ENCODE measurements at regions not wholly inside any gene's neighbourhood (a gene's known extent, or its start where the extent isn't known, plus 50 kb on each side); places are given as distances from the start of the nearest gene placed in this dataset.

DNA sequence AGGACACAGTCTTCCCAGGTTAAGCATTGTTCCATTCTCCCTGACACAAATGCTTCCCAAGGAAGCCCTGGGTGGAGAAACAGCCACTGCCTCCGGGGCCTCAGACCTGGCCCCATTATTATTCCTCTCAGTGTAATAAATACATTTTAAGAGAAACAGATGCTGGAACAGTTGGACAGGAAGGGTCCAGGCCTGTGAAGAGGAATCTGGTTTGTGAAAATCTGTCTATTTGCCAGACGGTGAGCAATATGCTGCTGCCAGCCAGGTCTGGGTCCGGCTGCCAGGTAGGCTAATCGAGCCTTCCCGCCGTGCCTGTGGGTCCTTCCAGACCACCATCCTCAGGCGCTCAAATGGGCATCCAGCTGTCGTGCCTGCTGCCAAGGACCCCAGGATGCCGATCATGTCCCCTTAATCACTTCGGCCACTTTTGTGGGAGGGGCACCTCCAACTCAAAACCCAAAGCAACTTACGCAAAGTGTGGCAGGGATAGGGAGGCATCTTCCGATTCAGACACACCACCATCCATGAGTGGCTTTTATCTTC, 528.4 kb downstream of the MIAT start:
- Histone ChIP-seq H2BK12ac (ENCODE audit: low read depth, low read length) (no peak overlapping the region), H4K91ac (replicated peaks; ENCODE audit: insufficient read length, low read length) (no peak overlapping the region), H3K9ac (replicated peaks in 1 of 4; ENCODE audit: extremely low read depth in 1 of 4, low read depth in 3 of 4, low read length in 3 of 4) (no peak overlapping the region), H3K4ac (replicated peaks; ENCODE audit: insufficient read length, low read depth, low read length) (no peak overlapping the region), H3K4me2 (ENCODE audit: insufficient read depth in 1 of 2, low read depth in 2 of 2, low read length in 2 of 2) (no peak overlapping the region), H3K27ac (ENCODE audit: low read depth, low read length) (no peak overlapping the region), H2AFZ (ENCODE audit: low read length) (no peak overlapping the region), H3K18ac (ENCODE audit: extremely low read depth, low read length) (no peak overlapping the region), H3K4me3 (ENCODE audit: extremely low read depth in 1 of 4, insufficient read depth in 2 of 4, low read depth in 3 of 4, low read length in 4 of 4) (no peak overlapping the region), H3K56ac (replicated peaks; ENCODE audit: insufficient read length, low read depth, low read length) (no peak overlapping the region), H3K23ac (ENCODE audit: insufficient read length) (no peak overlapping the region), H3K23me2 (ENCODE audit: low read depth, low read length) (peaks cover 1% of the 10 kb centered on the region; the same call in 1 of the 2 replicates), H3K4me1 (replicated peaks in 1 of 4; ENCODE audit: control insufficient read depth in 3 of 4, insufficient read depth in 4 of 4, low read length in 3 of 4) (peaks cover 0 to 10% (median 3%) of the 10 kb centered on the region in 4 experiments; a peak in 6 of 7 replicates), H3K9me3 (ENCODE audit: insufficient read depth in 2 of 2, low read depth in 1 of 2, low read length in 1 of 2) (peaks cover 2 to 12% of the 10 kb centered on the region in 2 experiments; a peak in 3 of 4 replicates), H3K36me3 (ENCODE audit: control insufficient read depth in 2 of 4, insufficient read depth in 4 of 4, low read length in 3 of 4) (no peaks in the 10 kb centered on the region), H2BK5ac (ENCODE audit: low read depth, low read length) (no peak overlapping the region), H3K79me2 (ENCODE audit: control insufficient read depth in 1 of 2, insufficient read depth in 2 of 2, low read length in 2 of 2) (no peaks in the 10 kb centered on the region), H2BK20ac (ENCODE audit: low read length) (no peak overlapping the region), H4K5ac (ENCODE audit: insufficient read length, low read depth, low read length) (no peak overlapping the region), H4K8ac (ENCODE audit: extremely low read depth, insufficient read depth, low read length) (no peak overlapping the region; the same call in 1 of the 2 replicates), H4K20me1 (replicated peaks in 1 of 2; ENCODE audit: control insufficient read depth in 1 of 2, insufficient read depth in 2 of 2, low read length in 2 of 2) (no peaks in the 10 kb centered on the region), H2AK5ac (ENCODE audit: low read depth, low read length) (no peak overlapping the region), H2BK15ac (ENCODE audit: low read length) (no peak overlapping the region), H3K14ac (ENCODE audit: insufficient read length) (no peak overlapping the region), H3K27me3 (replicated peaks in 1 of 4; ENCODE audit: control insufficient read depth in 3 of 4, extremely low read depth in 1 of 4, insufficient read depth in 3 of 4, low read length in 3 of 4) (no peaks in the 10 kb centered on the region; a peak in 2 of 7 replicates), H2BK120ac (replicated peaks; ENCODE audit: low read depth, low read length) (no peak overlapping the region), H3K79me1 (ENCODE audit: low read depth, low read length) (no peaks in the 10 kb centered on the region)
- WGBS, 2 experiments (ENCODE audit: extremely low coverage in 1 of 2, insufficient coverage in 1 of 2, insufficient read length in 1 of 2, insufficient replicate concordance in 2 of 2, low coverage in 1 of 2, low lambda C conversion rate in 2 of 2, missing lambda C conversion rate in 1 of 2): 90% methylated on average over 10 of the region's 12 CpGs; no CpG with 5 or more reads in 1 of the 2 experiments
- FAIRE-seq (no peak), DNase-seq (ENCODE audit: low read depth in 1 of 2, low spot score in 2 of 2) (no peak)
- CTCF ChIA-PET (ENCODE audit: partially characterized antibody): interaction anchor here (0.9 to 1.3 kb wide), 2 partner anchors 34 to 43 kb away, joined by 3 to 4 read pairs; no protein-coding TSS in a partner anchor
- POLR2A ChIA-PET (ENCODE audit: partially characterized antibody): no interaction called here
- TF ChIP-seq TAF7 (optimal IDR thresholded peaks at IDR 0.05; ENCODE audit: borderline replicate concordance, low read depth, low read length): no peak
- TF ChIP-seq BRCA1 (IDR thresholded peaks at IDR 0.05; ENCODE audit: low read depth, low read length): no peak
- no peak for TF ChIP-seq CREB1 (IDR thresholded peaks at IDR 0.05)
- TF ChIP-seq TEAD4 (IDR thresholded peaks at IDR 0.05; ENCODE audit: low read depth, low read length): no peak
- no peak for TF ChIP-seq SP4 (IDR thresholded peaks at IDR 0.05; ENCODE audit: low read length)
- TF ChIP-seq, protein P1, sequence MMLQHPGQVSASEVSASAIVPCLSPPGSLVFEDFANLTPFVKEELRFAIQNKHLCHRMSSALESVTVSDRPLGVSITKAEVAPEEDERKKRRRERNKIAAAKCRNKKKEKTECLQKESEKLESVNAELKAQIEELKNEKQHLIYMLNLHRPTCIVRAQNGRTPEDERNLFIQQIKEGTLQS (IDR thresholded peaks at IDR 0.05; ENCODE audit: insufficient read depth, low read depth, low read length): no peak
- no peak for TF ChIP-seq TAF1 (IDR thresholded peaks at IDR 0.05; ENCODE audit: low read depth, low read length)
- TF ChIP-seq GTF2F1 (IDR thresholded peaks at IDR 0.05; ENCODE audit: borderline replicate concordance, low read depth, low read length): no peak
- no peak for TF ChIP-seq NRF1 (IDR thresholded peaks at IDR 0.05; ENCODE audit: low read depth, low read length)

All from H1 (cell line).